Inflammatory macrophage treated with lipopolysaccharide for 4 hours (primary cell): ENCODE measurements at regions not wholly inside any gene's neighbourhood (a gene's known extent, or its start where the extent isn't known, plus 50 kb on each side); places are given as distances from the start of the nearest gene placed in this dataset.

Experiments used
- DNase-seq: peaks from one replicate; pipeline ENCODE4 v3.0.0-alpha.2; 2020

DNA sequence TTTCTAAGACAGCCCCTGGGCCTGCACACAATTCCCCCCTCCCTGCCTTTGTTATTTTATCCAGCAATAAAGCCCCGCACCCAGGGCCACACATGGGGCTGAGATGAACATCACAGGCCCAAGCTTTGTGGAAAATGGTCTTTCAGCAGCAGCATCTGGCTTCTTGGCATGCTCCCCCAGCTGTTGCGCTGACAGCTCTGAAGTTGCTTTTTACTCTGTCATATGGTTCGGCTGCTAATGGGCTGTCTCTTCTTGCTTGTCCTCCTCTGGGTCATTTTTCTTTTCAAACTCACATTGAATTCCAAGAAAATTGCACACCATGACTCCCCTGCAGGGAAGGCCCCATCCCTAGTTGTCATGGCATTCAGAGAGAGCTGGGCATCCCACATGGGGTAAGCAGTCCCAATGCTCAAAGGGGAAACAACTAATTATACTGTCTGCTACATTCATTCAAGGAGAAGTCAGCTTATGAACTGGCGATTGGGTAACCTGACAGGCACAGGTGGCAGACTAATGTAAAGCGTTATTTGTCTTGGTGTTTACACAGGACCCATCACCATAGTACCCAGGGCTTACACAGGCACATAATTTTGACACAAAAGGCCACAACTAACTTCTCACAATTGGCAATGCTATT, 74.0 kb upstream of the CDKN3 start:
- no peak for DNase-seq

DNA sequence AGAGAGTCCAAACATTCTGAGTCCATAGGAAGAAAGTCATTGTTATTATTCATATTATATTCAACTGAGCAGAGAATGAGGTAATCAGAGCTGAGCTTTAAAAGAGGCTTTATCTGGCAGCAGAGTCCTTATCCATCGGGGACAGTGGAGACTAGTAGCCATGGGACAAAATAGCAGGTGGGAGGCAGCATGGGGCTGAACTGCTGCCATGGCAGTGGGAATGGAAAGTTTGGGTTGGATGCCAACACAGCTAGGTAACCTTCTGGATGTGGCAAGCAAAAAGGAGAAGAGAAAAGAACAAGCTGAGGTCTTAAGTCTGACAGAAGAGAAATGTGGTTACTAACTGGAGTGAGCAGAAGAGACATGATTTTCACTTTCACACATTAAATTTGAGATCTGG, 71.0 kb upstream of the CDKN3 start:
- DNase-seq = no peak

DNA sequence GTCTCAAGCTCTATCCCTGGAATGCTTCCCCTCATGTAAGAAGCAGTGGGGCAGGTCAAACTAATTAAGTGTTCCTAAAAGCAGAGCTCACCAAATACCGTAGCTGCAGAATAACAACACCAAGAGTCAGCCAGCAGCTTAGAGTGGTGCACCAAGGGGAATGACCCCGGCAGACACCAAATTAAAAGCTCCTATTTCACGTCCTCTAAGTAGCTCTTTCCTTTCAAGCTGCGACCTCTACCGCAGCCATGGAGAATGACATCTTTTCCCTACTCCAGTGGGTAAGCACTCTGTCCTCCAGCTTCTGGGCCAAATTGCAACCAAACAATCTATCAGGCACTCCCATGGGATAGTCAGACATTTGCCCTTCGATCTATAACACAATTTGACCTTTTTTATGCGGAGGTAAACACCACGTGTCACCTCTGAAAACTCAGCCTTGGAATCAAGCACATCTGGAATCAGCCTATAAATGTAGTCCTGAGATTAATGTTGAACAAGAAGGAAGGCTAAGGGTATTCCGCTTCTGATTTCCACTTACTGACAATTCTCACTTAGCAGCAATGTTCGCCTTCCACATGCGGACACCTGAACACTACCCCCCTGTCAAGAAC, 67.6 kb upstream of the CDKN3 start:
- peak; percentile 8 for DNase-seq

DNA sequence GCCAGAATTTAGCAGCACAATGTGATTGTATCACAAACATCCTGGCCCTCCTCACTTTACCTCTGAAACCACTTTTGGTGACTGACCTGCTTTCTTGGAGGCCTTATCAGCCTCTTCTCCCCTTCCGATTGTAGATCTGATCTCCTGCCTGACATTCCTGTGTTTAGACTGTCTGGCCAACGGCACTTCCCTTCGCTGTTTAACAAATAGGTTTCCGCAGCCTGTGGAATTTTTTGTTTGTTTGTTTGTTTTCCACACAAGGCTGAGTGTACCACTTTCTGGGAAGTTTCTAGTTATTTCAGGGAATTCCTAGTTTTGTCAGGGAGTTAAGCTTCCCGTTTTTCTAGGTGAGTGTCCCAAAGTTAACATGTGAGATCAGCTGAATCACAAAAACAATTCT, 65.9 kb upstream of the CDKN3 start:
- no peak for DNase-seq

DNA sequence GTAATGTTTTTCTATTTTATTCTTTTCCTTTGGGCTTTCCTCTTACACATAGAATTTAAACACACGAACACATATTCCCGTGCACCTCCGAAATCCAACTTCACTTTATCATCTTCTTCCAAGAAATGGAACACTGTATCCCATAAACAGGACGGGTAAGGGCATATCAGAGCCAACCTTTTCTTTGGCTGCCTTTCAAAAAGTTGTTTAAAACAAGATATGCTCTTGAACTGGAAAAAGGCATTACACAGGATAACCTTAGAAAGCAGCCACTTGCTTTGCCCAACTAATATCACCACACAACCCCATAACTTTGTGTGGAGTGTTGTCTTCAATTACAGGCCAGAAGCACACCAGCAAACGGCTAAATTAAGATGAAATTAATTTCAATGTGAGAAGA, 65.3 kb upstream of the CDKN3 start:
- no peak for DNase-seq

DNA sequence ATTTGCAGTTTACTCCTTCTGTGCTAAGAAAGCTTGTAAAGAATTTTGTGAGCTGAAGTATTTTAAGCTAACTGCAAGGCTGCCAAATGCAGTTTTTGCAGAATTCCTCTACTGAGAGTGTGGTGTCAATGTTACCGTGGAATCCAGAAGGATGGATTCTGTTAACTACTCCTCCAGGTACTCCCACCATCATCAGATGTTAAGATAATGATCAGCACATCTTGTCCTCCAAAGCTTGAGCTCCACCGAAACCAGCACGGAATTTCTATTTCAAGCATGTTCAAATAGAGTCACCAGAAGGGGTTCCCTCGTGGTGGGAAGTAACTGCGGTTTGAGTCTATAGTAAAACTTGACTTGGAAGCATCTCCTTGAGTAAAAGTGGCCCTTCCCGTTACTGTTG, 64.3 kb upstream of the CDKN3 start:
- DNase-seq = no peak

DNA sequence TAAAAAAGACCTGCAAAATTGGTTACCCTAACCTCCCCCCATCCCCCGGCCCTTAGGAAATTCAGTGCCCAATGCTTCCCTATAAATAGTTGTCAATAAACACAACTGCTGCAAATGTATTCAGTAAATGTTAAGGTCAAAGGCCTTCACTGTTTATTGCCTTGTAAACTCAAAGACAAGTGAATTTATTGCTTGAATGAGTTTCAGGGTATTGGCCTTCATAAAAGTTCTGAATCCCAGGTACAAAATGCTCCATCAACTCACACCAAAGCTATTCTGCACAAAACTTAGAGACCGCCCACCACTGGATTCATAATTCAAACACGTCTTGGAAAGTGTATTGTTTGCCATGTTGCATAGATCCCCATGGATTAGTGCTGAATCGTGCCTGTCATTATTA, 63.3 kb upstream of the CDKN3 start:
- no peak for DNase-seq

DNA sequence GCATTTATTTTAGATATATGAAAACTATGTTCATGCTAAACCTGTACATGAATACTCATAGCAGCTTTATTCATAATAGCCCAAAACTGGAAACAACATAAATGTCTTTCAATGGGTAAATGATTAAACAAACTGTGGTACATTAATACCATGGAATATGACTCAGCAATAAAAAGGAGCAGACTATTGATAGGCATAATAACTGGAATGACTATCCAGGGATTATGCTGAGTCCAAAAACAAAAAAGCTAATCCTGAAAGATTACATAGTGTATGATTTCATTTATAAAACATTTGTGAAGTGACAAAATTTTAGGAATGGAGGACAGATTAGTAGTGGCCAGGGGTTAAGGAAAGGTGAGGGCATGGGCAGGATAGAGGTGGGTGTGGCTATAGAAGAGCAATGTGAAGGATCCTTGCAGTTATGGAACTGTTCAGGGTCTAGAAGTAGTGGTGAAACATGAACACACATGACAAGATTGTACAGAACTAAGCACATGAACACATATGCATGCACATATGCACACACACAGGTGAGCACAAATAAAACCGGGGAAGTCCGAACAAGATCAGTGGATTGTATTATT, 61.1 kb upstream of the CDKN3 start:
- no peak for DNase-seq

DNA sequence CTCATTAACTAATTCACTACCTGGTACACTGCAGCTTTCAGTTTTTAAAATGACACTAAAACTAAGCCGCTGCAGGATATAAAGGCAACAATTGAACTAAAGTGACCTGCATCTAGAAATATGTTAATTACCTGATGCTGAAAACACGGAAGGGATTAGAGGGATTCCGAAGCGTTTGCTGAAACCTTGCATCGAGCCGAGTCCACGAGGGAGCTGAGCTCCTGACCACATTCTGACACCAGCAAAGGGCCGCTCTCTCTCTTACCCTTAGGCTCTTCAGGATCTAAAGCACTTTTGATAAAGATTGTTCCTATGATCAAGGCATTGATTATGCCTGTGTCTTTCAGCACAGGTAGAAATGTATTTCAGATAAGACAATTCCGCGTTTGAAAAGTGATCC, 59.5 kb upstream of the CDKN3 start:
- DNase-seq = no peak

DNA sequence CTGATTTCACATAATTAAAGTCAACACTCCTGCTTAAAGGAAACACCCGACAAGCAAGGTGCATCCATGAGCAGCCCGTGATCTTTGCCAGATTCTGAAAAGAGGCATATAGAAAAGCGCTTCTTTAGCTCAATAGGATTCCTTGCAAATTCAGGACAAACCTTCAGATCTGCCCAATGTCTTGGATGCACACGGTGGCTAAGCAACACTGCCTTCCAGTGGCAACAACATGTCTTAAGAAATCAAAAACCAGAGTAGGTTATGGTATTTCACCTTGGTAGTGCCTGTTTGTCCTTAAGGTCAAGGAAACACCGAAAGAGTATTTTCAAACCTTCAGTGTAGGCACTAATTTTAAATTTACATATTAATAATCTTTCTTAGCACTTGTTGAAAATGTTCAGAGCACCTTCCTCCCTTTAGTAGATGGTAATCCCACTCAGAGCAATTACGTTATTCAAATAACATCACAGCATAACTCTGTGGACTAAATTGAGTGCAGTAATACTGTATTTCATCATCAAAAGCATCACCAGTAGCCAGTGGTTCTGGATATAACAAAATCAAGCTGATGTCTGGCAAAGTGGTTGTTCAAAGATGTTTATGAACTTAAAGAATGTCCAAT, 58.0 kb upstream of the CDKN3 start:
- no peak for DNase-seq

DNA sequence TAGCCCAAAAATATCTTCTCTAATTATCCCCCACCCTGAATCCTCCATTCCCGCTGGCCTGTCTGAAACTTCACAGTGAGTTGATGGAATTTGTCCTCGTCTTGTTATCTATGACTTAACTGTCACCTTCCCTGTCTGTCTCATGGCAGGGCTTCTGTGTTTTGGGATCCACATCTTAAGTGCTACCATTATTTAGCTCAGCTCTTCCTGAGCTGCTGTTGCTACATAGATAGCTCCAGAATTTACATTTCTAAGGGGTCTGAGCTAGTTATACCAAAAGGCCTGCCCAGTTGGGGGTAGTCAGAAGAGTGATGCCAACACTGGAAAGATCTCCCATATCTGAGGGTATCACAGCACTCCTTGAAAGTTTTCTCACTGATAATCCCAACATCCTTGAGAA, 57.0 kb upstream of the CDKN3 start:
- no peak for DNase-seq

DNA sequence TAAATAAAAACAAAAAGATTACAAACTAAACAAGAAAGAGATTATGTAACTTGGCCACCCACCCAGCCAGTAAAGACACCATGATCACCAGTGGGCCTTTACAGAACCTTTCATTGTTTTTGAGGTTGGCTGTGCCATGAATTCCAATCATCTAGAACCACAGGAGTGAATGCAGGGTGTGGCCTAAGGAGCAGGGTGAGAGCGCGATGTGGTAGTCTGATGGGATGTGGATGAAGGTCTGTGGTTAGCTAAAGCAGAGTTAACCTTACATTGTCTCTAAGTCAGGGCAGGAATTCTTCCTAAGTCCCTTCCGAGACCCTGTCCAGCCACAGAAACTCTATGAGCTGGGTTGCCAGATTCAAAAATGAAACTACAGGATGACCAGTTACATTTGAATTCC, 54.0 kb upstream of the CDKN3 start:
- DNase-seq = no peak

DNA sequence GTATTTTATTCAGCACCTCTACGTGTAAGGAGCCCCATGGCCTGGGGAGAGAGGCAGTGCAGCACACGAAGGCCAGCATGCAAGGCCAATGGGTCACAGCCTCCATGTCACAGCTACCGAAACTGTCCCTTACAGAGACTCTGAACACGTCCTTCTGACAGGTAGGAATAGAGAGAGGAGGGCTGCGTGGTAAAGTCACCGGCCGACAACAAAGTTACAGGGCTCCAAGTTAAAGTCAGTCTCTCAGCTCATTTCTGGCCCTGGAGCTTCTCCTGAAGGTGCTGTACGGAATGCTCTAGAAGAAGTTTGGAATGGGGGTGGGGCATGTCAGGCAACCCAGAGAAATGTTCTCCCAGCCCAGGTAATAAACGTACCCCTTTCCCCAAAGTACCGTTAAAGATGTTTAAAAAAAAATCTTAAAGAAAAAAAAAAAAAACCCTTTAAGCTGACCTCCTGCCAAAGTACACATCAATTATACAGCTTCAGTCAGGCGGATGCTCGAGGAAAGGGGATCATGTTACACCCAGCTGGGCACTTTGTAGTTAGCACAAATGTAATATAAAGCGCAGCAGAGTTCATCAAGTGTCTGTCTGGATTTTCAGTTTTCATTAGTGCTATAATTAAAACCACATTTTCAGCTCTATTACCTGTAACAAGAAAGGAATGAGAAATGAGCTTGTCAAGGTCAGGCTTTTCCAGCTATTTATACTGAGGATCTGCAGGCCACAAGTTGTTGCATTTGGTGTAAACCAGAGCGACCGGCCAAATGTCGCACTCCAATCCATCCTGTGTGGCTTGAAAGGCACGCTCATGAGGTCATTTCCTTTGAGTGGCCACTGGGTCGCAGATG, 53.3 kb upstream of the CDKN3 start:
- no peak for DNase-seq

DNA sequence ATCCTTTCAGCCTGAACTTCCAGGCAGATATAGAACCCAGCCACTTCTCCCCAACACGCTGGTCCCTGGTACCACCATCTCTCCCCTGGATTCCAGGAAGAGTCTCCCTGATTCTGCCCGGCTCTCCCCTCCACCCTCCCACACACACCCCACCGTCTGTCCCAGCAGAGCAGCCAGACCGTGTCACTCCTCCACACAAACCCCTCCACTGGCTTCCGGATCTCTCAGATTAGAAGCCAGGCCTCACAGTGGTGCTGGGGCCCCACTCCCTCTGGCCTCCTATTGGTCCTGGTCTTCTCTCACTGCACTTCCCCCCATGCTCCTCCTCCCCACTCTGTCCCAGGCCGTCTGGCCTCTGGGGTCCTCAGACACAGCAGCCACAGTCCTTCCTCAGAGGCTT, 52.4 kb upstream of the CDKN3 start:
- no peak for DNase-seq

DNA sequence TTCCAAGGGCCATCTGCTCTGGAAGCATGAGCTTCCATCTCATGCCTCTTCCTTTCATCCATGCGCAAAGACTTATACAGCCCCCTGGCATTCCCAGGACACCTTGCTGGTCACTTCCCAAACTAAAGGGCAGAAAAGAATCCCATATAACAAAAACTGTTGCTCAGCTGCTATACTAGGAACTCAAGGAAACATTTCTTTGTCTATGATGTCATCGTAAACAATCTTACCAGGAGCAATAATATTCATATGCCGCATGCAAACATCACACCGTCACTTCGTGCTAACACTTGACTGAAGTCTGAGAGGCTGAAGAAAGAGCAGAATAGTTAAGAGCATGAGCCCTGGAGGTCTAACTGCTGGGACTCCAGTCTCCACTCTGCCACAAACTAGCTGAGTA, 50.5 kb upstream of the CDKN3 start:
- DNase-seq = no peak
